ENCODE measurements at regions not wholly inside any gene's neighbourhood (a gene's known extent, or its start where the extent isn't known, plus 50 kb on each side); places are given as distances from the start of the nearest gene placed in this dataset.

- no peak for TF ChIP-seq RFX5 (IDR thresholded peaks at IDR 0.05; ENCODE audit: low read depth, low read length)
- no peak for TF ChIP-seq ETS1 (conservative IDR thresholded peaks at IDR 0.05; ENCODE audit: control insufficient read depth, low read depth, low read length)
- TF ChIP-seq ESRRA (IDR thresholded peaks at IDR 0.05; ENCODE audit: borderline replicate concordance, low read depth): no peak
- TF ChIP-seq, protein P1, sequence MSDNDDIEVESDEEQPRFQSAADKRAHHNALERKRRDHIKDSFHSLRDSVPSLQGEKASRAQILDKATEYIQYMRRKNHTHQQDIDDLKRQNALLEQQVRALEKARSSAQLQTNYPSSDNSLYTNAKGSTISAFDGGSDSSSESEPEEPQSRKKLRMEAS (CRISPR knock-in tag; IDR thresholded peaks at IDR 0.05): no peak
- TF ChIP-seq CXXC5 (CRISPR knock-in tag; IDR thresholded peaks at IDR 0.05): no peak
- no peak for TF ChIP-seq COPS2 (conservative IDR thresholded peaks at IDR 0.05)
Measured at GRCh38 chr2:221270806-221271205, 301.3 kb downstream of the EPHA4 start.

Data from K562 (cell line).